Renal cortical epithelial cell (primary cell): ENCODE measurements at regions not wholly inside any gene's neighbourhood (a gene's known extent, or its start where the extent isn't known, plus 50 kb on each side); places are given as distances from the start of the nearest gene placed in this dataset.
A peak's percentile ranks its signal among the peaks of the same experiment; 100 is the strongest.

Experiments used
- DNase-seq: peaks from one replicate; pipeline ENCODE4 v3.0.0-alpha.2; 2011; ENCODE audit warnings: low read depth

DNA sequence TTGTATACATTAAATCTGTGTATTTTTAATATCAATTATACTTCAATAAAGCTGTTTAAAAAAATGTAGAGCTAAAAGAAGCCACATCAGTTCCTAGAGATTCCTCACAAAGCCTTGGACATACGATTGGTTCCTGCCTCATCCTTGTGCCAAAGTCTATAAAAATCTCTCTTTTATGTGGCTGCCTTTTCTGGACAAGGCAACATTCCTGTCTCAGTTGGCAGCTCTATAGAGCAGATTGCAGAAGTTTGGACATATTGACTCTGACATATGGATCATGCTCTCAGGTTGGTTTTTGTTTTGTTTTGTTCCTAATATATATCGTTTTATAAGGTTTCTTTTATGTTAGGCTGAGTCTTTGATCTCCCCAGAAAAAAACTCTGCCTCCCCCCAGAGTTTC is 148.9 kb downstream of the MAFB start:
- DNase-seq, result no peak

DNA sequence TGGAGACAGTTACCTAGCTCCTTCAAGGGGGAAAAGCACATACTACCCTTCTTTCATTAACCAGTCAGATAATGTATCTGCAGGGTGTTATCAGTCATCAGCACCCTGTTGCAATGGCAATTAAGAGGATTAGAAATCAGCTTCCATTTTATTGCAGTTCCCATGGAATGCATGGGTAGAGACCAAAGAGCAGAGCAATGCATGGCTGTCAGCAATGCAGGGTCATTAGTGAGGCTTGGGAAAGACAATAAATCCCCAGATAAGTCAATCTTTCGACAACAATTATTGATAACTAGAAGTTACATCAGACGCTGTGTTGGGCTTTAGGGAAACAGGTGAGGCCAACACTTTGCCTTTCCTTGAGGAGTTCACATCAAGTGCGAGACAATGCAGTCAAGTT is 150.9 kb downstream of the MAFB start:
- no peak for DNase-seq

DNA sequence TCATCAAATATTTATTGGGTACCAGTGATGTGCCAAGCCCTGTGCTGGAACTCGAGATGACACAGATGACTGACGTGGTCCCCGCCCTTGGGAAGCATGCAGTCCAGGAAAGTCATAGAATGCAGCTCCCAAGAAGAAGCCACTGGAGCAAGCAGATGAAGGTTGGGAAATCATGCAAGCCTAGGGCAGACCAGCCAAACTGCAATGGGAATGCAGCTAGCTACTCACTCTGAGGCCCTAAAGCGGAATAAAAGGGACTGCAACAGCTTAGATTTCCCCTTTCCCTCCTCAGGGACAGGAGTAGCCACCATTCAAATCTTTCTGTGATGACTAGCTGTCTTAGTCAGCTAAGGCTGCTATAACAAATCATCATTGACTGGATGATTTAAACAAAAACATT is 152.2 kb downstream of the MAFB start:
- no peak for DNase-seq

DNA sequence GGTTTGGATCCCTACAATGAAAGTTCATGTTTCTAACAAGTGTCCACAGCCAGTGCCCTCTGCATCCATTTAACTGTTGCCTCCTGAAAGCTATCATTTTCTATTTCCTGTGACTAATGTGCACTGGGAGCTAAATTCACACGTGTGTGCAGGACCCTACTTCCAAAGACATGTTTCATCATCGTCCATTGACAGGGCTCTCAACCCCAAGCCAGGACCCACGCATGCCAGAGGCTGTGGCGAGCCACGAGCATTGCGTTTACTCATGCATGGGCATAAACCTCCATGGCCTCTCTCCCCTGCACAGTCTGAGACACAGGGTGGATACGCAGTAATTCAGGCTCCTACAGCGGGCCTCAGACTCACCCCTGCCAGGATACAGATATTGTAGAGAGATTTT is 153.2 kb downstream of the MAFB start:
- DNase-seq, result no peak

GRCh38 chr20:40532103-40532502 is 156.9 kb downstream of the MAFB start:
- no peak for DNase-seq

DNA sequence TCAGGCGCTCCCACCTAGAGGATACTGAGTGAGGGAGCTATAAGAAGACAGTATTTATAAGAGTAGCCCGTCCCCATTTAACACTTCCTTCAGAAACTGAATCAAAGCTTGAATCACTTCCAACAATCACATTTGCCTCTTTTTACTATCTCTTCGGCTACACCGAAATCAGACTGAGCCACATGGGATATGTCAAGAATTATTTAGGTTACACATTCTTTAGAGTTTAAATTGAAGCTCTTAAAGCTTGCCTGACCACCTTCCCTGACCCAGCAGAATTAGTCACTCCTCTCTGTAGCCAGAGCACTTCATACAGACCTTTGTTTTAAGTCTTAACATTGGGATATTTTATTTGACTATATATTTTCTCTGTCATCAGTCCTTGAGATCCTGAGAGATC is 163.7 kb downstream of the MAFB start:
- DNase-seq, result no peak

DNA sequence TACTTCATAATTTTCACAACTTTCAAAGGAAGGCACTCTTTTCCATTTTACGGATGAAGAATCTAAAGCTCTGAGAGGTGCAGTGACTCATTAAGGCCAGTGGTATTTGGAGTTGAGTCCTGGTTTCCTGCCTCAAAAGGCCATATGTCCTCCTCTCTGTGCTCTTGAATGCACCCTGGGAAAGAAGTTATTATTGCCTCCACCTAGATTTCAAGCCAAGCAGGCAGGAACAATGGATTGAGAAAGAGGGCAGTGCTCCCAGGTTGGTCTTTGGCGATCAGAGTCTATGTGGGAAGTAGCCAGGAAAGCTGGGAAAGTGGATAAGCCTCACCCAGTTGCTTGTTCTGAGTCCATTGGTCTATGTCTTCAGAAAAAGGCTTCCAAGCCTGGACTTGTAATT is 165.0 kb downstream of the MAFB start:
- DNase-seq, result peak; percentile 23

- no peak for DNase-seq
Observed at GRCh38 chr20:40522405-40522804, 166.6 kb downstream of the MAFB start.

DNA sequence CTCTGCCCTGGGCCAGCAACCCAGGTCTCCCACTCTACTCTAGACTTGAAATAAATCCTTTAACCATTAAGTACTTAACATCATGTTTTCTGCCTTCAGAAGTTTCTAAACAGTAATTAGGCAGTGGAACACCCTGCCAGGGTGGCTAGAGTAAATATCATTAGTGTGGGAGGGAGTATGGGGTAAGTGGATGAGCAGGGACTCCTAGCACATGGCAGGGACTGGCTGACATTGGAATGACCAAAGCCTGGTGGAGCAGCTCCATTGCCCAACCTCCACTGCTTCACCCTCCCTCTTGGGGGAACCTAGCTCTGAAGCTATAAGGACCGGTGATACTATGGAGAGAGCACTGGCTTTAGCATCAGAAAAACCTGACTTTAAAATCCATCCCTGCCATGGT is 167.1 kb downstream of the MAFB start:
- DNase-seq, result peak; percentile 56

- no peak for DNase-seq
Observed at GRCh38 chr20:40519918-40520317, 169.1 kb downstream of the MAFB start.

DNA sequence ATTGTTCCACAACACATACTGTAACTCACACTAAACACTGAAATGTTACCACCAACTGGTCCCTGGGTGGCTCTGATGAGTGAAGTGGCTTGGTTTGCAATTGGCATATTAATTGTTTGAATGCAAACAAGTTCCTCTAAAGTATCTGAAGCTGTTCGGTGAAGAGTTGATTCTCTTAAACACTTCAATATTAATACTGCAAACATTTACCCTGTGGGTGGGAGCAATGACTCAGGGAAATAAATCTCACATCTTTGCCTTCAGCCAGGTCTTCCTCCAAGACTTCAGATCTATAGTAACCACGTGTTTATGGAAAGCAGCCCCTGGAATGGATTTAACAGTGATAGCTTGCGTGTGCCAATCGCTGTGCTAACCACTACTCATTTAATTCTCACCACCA is 176.0 kb downstream of the MAFB start:
- DNase-seq, result no peak

DNA sequence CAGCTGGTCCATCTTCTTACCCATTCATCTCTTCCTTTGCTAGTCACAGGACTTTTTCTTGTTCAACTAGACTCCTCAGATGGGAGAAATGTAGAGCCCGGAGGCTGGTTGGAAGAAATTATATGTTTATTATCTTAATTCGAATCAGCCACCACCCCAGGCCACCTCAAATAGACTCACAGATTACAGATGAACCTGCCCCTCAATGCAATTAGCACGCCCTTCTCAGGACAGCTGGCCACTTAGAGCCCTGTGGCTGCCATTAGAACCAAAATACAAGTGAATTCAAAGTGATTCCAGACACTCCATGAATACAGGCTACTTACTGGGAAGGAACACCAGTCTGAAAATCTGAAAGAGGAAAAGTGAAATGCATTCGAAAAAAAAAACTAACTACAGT is 176.4 kb downstream of the MAFB start:
- DNase-seq, result no peak

DNA sequence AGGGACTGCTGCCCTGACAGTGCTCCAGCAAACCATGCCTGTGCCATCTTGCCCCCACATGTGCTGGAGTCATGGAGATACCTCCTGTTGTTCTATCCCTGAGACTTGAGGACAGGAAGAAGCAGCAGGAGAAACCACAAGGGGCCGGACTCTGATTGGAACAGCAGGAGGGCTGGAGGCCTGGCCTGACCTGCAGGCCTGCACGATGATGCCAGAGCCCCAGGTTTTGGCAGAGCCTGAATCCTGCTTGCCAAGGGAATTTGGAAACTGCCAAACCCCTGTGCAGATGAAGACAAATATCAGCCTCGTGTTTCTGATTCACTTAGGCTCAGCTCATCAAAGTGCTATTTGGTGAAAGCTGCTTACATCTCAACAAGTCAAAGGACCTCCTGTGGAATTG is 177.6 kb downstream of the MAFB start:
- DNase-seq, result no peak

DNA sequence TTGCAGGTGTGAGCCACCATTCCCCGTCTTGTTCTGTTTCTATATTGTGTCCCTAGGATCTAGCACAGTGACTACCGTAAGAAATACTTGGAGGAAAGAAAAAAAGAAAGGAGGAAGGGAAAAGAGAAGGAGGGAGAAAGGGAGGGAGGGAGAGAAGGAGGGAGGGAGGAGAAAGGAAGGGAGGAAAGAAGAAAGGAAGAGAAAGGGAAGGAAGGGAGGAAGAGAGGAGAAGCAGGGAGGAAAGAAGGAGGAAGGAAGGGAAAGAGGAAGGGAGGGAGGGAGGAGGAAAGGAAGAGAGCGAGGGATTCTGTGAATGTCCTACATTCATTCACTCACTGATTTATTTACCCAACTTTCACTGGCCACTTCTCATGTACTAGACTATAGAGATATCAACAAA is 178.4 kb downstream of the MAFB start:
- DNase-seq, result no peak

DNA sequence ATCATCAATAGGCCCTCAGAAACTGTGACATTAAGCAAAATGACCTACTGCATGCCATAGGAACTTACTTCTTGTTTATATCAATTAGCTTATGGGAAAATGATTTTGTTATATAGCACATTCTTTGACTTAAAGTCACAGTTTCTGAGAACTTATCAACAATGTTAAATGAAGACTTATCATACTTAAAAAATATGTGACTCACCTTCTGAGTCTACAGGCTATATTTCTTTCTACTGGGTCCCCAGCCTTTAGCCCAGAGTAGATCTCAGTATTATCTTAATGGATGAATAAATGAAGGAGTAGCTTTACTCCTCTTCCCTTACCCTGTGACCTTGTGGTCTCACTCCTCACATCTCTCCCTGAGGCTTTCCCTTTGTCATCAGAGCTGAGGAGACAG is 180.2 kb downstream of the MAFB start:
- DNase-seq, result no peak

DNA sequence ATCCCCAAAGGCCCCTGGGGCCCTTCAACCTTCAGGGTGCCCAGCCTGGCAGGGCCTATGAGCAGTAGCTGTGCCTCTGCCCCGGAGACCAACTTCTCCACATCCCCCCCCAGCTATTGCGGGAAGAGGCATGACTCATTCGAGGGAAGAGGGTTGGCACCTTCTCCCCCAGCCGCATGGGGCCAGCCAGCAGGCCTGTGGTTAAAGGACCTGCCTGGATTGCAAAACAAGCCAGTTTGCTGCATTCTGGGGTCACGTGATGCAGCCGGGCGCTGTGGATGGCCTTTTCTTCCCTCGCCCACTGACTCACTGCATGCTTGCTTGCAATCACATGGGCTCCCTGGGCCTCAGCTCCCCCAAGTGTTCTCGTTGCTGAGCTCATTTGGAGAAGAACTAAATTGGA is 182.5 kb downstream of the MAFB start:
- DNase-seq, result peak; percentile 94

GRCh38 chr20:40503119-40503518 is 185.9 kb downstream of the MAFB start:
- DNase-seq, result no peak

DNA sequence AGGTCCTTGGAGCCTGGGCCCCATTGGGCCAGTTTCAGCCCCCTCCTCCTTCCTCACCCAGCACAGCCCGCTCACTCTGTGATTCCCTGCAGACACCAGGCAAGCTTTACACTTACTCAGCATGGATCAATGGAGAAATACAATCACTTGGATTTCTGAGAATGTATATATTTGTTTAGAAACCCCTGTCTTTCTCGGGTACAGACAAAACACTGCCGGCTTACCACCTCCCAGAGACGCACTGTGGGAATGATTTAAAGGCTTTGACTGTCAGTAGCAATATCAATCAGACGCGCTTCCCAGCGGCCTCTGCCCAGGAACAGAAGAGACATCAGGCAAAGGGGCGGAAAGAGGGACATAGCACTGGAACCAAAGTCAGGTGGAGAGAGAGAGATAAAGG is 186.5 kb downstream of the MAFB start:
- DNase-seq, result no peak

- no peak for DNase-seq
Observed at GRCh38 chr20:40499391-40499790, 189.6 kb downstream of the MAFB start.

DNA sequence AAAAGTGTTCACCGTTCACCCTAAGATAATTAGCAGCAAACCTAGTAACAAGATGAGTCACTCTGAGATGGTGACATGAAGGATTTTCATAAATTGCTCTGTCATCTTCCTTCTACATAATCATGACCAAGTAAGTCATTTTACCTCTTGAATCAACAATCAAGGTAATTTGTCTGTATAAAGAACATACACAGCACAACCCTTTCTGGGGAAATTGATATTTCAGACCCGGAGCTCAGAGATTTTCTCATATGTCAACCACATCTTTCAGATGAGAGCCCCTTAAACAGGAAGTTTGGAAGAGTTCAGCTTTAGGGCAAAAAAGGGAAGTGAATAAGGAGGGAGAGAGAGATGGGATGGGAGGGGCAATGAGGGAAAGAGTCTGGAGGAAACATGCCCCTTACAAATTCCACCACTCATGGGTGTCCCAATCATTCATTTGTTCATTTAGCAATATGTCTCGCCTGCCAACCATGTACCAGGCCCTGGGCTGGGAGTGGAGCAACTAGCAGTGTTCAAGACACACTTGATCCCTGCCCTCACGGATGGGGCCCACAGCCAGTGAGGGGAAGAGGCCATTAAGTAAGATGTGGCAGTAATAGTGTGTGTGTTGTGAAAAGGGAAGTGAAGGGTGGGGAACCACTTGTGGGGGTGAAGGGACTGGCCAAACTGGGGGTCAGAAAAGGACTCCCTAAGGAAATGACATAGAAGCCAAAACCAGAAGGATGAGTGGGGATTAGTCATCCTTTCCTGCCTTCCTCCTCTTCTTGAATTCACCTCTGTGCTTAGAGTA is 190.9 kb downstream of the MAFB start:
- DNase-seq, result no peak

DNA sequence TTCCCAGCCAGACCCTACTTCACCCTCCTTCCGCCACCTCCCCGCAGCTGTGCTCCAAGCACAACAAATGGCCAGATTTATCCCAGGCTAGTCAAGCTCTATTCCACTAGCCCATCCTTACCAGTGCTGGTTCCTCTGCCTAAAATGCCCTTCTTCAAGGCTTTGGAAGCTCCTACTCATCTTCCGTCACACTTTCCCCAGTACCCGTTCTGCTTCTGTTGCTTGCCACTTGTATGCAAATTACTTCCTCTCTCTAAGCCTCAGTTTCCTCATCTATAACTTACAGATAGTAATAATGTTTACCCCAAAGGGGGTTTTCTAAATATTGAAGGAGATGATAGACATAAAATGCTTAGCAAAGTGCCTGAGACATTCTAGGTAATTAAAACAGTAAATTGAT is 193.1 kb downstream of the MAFB start:
- no peak for DNase-seq

- DNase-seq, result no peak
Observed at GRCh38 chr20:40494248-40494647, 194.8 kb downstream of the MAFB start.

DNA sequence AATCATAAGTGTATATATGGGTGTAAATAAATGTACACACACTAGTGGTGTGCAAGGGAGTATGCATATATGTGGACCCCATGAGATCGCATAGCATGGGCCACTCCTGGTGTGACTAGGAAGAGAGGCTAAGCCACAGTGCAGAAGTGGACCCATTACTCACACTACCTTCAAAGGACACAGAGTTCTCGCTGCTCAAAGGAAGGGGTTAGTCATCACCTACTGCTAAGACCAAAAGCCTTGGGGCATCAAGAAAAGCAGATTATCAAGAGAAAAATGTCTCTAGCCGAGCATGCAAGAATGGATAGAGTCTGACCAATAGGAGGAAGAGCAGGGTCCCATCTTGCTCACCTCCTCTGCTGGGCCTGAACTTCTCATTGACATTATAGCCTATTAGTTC is 195.5 kb downstream of the MAFB start:
- peak; percentile 85 for DNase-seq

DNA sequence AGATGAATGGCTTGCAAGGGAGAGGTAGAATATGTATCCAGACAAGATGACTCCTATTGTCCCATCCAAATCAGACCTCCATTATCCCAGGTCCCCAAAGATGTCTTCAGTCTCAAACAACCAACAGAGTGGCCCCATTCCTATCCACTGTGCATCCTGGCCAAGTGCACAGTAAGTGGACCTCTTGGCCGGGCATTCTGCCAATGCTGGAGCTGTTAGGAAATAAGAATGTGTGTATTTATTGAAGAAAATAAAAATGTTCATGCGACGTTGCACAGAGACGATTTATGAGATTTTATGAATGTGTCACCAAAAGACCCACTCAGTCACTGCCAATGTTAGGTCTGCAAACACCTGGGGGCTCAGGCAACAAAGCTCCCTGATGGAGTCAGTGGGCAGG is 196.0 kb downstream of the MAFB start:
- peak; percentile 54 for DNase-seq
